Neuronal stem cell (in vitro differentiated cells): ENCODE measurements at regions not wholly inside any gene's neighbourhood (a gene's known extent, or its start where the extent isn't known, plus 50 kb on each side); places are given as distances from the start of the nearest gene placed in this dataset.
"Not testable (repeated sequence)": the region's sequence is repeated elsewhere in the genome, so short reads cannot be mapped to it uniquely, and the experiment has no call there.

ENCODE experiments used
- DNase-seq: peaks from one replicate; pipeline ENCODE4 v3.0.0-alpha.2; 2013; ENCODE audit warnings: low spot score
- H2AFZ ChIP-seq: one replicate; pipeline ENCODE4 v1.6.1; 2013; ENCODE audit warnings: mild to moderate bottlenecking, low read length, inconsistent platforms
- H2AK5ac ChIP-seq: 2 replicates; pipeline ENCODE4 v1.6.1; 2013; ENCODE audit warnings: low read depth, mild to moderate bottlenecking, inconsistent platforms, low read length, moderate library complexity, mixed read lengths
- H2BK120ac ChIP-seq: 2 replicates; pipeline ENCODE4 v1.6.1; 2013; ENCODE audit warnings: low read depth, mild to moderate bottlenecking, inconsistent platforms, low read length, moderate library complexity, mixed read lengths
- H2BK12ac ChIP-seq: one replicate; pipeline ENCODE4 v1.6.1; 2013; ENCODE audit warnings: low read length, inconsistent platforms
- H2BK15ac ChIP-seq: 2 replicates; pipeline ENCODE4 v1.6.1; 2013; ENCODE audit warnings: mild to moderate bottlenecking, low read length, inconsistent platforms, mixed read lengths
- H2BK5ac ChIP-seq: one replicate; pipeline ENCODE4 v1.6.1; 2013; ENCODE audit warnings: inconsistent platforms, mild to moderate bottlenecking, low read length, moderate library complexity
- H3K14ac ChIP-seq: one replicate; pipeline ENCODE4 v1.6.1; 2013; ENCODE audit warnings: low read length, inconsistent platforms
- H3K18ac ChIP-seq: 2 replicates; pipeline ENCODE4 v1.6.1; 2013; ENCODE audit warnings: low read length, inconsistent platforms
- H3K23ac ChIP-seq: 2 replicates; pipeline ENCODE4 v1.6.1; 2013; ENCODE audit warnings: low read depth, mild to moderate bottlenecking, mixed read lengths, low read length, inconsistent platforms; ENCODE audit not compliant: poor library complexity
- H3K27ac ChIP-seq: replicated peaks from 3 replicates; pipeline ENCODE4 v1.5.1; 2013; ENCODE audit warnings: low read length, inconsistent platforms
- H3K27me3 ChIP-seq, 3 experiments: 2 replicates each; pipeline ENCODE4 v1.6.1; 2013; ENCODE audit warnings: low read length in 3 of 3, mild to moderate bottlenecking in 2 of 3, inconsistent platforms in 1 of 3, low read depth in 1 of 3, mixed read lengths in 1 of 3, moderate library complexity in 1 of 3; ENCODE audit not compliant: control insufficient read depth in 3 of 3, insufficient read depth in 3 of 3
- H3K36me3 ChIP-seq, 2 donors: replicated peaks in 1 of 2; 2 replicates each; pipeline ENCODE4 v1.6.1; 2013; ENCODE audit warnings: low read length in 2 of 2; ENCODE audit not compliant: control insufficient read depth in 2 of 2, insufficient read depth in 2 of 2
- H3K4ac ChIP-seq: 2 replicates; pipeline ENCODE4 v1.6.1; 2013; ENCODE audit warnings: inconsistent platforms, mild to moderate bottlenecking, low read length, moderate library complexity
- H3K4me1 ChIP-seq, 2 donors: 1 replicate in 1 of 2; 2 replicates in 1 of 2; pipeline ENCODE4 v1.6.1; 2013; ENCODE audit warnings: low read length in 2 of 2, low read depth in 1 of 2; ENCODE audit not compliant: control insufficient read depth in 2 of 2, insufficient read depth in 1 of 2
- H3K4me2 ChIP-seq: one replicate; pipeline ENCODE4 v1.6.1; 2013; ENCODE audit warnings: mild to moderate bottlenecking, low read length, inconsistent platforms; ENCODE audit not compliant: insufficient read depth, poor library complexity, severe bottlenecking
- H3K4me3 ChIP-seq, 2 donors: 2 replicates each; pipeline ENCODE4 v1.5.1; 2013; ENCODE audit warnings: low read length in 2 of 2, mild to moderate bottlenecking in 2 of 2, inconsistent platforms in 1 of 2, moderate library complexity in 1 of 2
- H3K79me1 ChIP-seq: one replicate; pipeline ENCODE4 v1.6.1; 2013; ENCODE audit warnings: low read depth, mild to moderate bottlenecking, inconsistent platforms, low read length, moderate library complexity
- H3K9ac ChIP-seq: one replicate; pipeline ENCODE4 v1.6.1; 2013; ENCODE audit warnings: mild to moderate bottlenecking, low read depth, low read length, inconsistent platforms; ENCODE audit not compliant: poor library complexity
- H3K9me3 ChIP-seq, 2 donors: replicated peaks in 1 of 2; 2 replicates each; pipeline versions ENCODE3 to v1.6.1; 2013; ENCODE audit warnings: low read length in 2 of 2, mild to moderate bottlenecking in 2 of 2, inconsistent platforms in 1 of 2, low read depth in 1 of 2, mixed read lengths in 1 of 2, moderate library complexity in 1 of 2; ENCODE audit not compliant: control insufficient read depth in 2 of 2, insufficient read depth in 1 of 2
- H4K8ac ChIP-seq: one replicate; pipeline ENCODE4 v1.6.1; 2013; ENCODE audit warnings: low read depth, mild to moderate bottlenecking, inconsistent platforms, low read length, moderate library complexity
- H4K91ac ChIP-seq: one replicate; pipeline ENCODE4 v1.6.1; 2013; ENCODE audit warnings: low read length, low read depth, mild to moderate bottlenecking, inconsistent platforms; ENCODE audit not compliant: poor library complexity
- whole genome bisulfite sequencing, 2 donors: extraction: QIAGEN DNeasy Blood & Tissue Kit; methylation state at CpG; one replicate each; pipeline ENCODE4 v1.1.7; 2013; ENCODE audit warnings: missing lambda C conversion rate in 2 of 2, mixed read lengths in 1 of 2; ENCODE audit not compliant: insufficient read length in 2 of 2, insufficient replicate concordance in 1 of 2; ENCODE audit errors: extremely low coverage in 2 of 2; 5-methylcytosine and 5-hydroxymethylcytosine counted together

DNA sequence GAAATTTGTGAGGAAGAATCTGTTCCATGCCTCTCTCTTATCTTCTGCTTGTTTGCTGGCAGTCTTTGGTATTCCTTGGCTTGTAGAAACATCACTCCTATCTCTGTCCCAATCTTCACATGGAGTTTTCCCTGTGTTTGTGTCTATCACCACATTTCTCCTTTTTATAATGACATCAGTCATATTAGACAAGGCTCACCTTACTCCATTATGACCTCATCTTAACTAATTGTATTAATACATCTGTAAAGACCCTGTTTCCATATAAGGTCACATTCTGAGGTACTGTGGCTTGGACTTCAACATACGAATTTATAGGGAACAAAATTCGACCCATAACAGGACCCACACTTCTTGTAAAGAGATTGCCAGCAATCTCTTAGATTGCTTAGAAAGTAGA is 72.3 kb upstream of the POGK start:
- no peak for DNase-seq
- H3K18ac ChIP-seq = no peak overlapping the region

DNA sequence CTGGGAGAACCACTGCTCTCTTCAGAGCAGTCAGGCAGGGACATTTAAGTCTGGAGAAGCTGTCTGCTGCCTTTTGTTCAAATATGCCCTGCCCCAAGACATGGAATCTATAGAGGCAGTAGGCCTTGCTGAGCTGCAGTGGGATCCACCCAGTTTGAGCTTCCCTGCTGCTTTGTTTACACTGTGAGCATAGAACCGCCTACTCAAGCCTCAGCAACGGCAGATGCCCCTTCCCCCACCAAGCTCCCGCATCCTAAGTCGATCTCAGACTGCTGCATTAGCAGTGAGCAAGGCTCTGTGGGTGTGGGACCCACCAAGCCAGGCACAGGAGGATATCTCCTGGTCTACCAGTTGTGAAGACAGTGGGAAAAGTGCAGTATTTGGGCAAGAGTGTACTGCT is 54.6 kb upstream of the POGK start:
- not testable (repeated sequence) for H2BK12ac ChIP-seq, H3K36me3 ChIP-seq, H2BK15ac ChIP-seq, H3K23ac ChIP-seq, H3K9me3 ChIP-seq, H3K14ac ChIP-seq, H2BK5ac ChIP-seq, H3K4me3 ChIP-seq, H3K4me1 ChIP-seq, H2BK120ac ChIP-seq, H3K4ac ChIP-seq, H3K79me1 ChIP-seq, DNase-seq, H3K27me3 ChIP-seq, H4K91ac ChIP-seq, H3K9ac ChIP-seq, H2AK5ac ChIP-seq, H3K27ac ChIP-seq, H3K18ac ChIP-seq, H3K4me2 ChIP-seq, H4K8ac ChIP-seq
- peak overlapping the region; percentile 38 for H2AFZ ChIP-seq
- no CpG with 5 or more reads among the region's 4 CpGs for whole genome bisulfite sequencing, 2 donors

More for the DNA sequence above, 72.3 kb upstream of the POGK start:
- Histone ChIP-seq H2BK120ac (no peak overlapping the region), H3K4me3 (no peak overlapping the region), H3K4me2 (no peak overlapping the region), H3K79me1 (peaks cover 4% of the 10 kb centered on the region), H3K9ac (no peak overlapping the region), H3K27ac (no peak overlapping the region), H2AFZ (no peak overlapping the region), H2BK15ac (no peak overlapping the region), H2AK5ac (no peak overlapping the region), H2BK5ac (no peak overlapping the region), H2BK12ac (no peak overlapping the region), H3K23ac (no peak overlapping the region), H3K4me1 (no peaks in the 10 kb centered on the region), H4K8ac (no peak overlapping the region), H3K4ac (no peak overlapping the region), H3K27me3 (no peaks in the 10 kb centered on the region), H3K9me3 (peaks cover 0 to 3% of the 10 kb centered on the region in 2 donors), H3K36me3 (no peaks in the 10 kb centered on the region), H3K14ac (no peak overlapping the region), H4K91ac (no peak overlapping the region)
- WGBS, 2 donors = no CpG with 5 or more reads among the region's 2 CpGs

DNA sequence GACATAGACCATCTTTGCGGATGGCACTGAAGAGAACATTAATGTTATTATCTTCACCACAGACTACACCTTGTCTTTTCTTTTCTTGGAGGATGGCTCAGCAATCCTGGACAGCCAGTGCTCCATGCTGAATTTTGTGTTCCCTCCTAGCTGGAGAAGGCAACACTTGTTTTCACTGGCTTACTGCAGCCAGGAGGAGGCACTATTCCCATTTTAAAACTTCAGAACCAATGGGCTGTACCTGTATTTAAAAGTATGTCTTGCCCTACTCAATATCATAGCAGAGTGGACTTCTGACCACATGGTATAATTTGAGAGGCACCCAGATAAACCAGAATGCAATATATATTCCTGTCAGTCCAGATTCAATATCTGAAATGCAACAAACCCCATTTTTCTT is 53.3 kb upstream of the POGK start:
- Histone ChIP-seq H4K8ac (no peak overlapping the region), H3K14ac (no peak overlapping the region), H3K36me3 (no peaks in the 10 kb centered on the region), H3K18ac (no peak overlapping the region), H2BK12ac (no peak overlapping the region), H3K23ac (no peak overlapping the region), H2BK15ac (no peak overlapping the region), H4K91ac (no peak overlapping the region), H2AK5ac (no peak overlapping the region), H2BK120ac (no peak overlapping the region), H3K9ac (no peak overlapping the region), H2BK5ac (no peak overlapping the region), H3K4ac (no peak overlapping the region), H3K79me1 (peaks cover 3% of the 10 kb centered on the region), H3K4me2 (no peak overlapping the region), H3K9me3 (no peaks in the 10 kb centered on the region), H3K27me3 (no peaks in the 10 kb centered on the region), H3K4me1 (peaks cover 0 to 6% of the 10 kb centered on the region in 2 donors), H3K27ac (no peak overlapping the region), H3K4me3 (no peak overlapping the region), H2AFZ (no peak overlapping the region)
- DNase-seq = no peak
- WGBS, 2 donors = no CpG with 5 or more reads among the region's 1 CpG

DNA sequence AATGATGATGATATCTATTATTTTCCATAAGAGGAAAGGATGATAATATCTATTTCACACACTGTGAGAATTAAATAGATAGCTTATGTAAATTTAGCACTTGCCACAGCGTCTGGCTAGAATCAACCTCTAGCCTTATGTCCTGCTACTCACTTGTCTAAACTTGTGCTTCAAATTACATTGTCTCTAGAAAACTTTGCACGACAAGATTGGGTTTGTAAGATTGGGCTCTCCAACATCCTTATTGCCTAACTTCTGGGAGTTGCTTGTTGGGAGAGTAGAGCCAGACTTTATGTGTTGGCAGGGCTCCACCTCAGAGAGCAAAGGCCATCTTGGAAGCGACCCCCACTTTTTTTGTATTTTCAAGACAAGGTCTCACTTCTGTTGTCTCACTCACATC is 50.0 kb upstream of the POGK start:
- no CpG with 5 or more reads among the region's 3 CpGs for WGBS, 2 donors
- Histone ChIP-seq H2BK12ac (no peak overlapping the region), H2BK15ac (no peak overlapping the region), H3K4me1 (peaks cover 0 to 6% of the 10 kb centered on the region in 2 donors), H3K18ac (no peak overlapping the region), H3K36me3 (no peaks in the 10 kb centered on the region), H3K4me3 (peak overlapping the region in 1 of 2 donors; percentile 34), H3K79me1 (peaks cover 3% of the 10 kb centered on the region), H2BK5ac (no peak overlapping the region), H2AK5ac (no peak overlapping the region), H3K23ac (no peak overlapping the region), H3K4ac (no peak overlapping the region), H3K27me3 (peaks cover 0 to 12% (median 0%) of the 10 kb centered on the region in 3 experiments), H3K9me3 (no peaks in the 10 kb centered on the region), H2BK120ac (no peak overlapping the region), H3K4me2 (no peak overlapping the region), H3K9ac (no peak overlapping the region), H3K14ac (no peak overlapping the region), H2AFZ (no peak overlapping the region), H4K91ac (no peak overlapping the region), H4K8ac (no peak overlapping the region), H3K27ac (no peak overlapping the region)
- no peak for DNase-seq
